ENCODE measurements at regions not wholly inside any gene's neighbourhood (a gene's known extent, or its start where the extent isn't known, plus 50 kb on each side); places are given as distances from the start of the nearest gene placed in this dataset.

GRCh38 chr5:57719216-57719615, 236.6 kb upstream of the ACTBL2 start:
- no peaks in the 10 kb centered on the region for H3K23me2 ChIP-seq (ENCODE audit: low read depth, low read length)
- H3K27me3 ChIP-seq (replicated peaks in 1 of 4; ENCODE audit: control insufficient read depth in 3 of 4, extremely low read depth in 1 of 4, insufficient read depth in 3 of 4, low read length in 3 of 4): no peaks in the 10 kb centered on the region
- TF ChIP-seq SRF (IDR thresholded peaks at IDR 0.05; ENCODE audit: low read depth, low read length) (no peak), TAF7 (optimal IDR thresholded peaks at IDR 0.05; ENCODE audit: borderline replicate concordance, low read depth, low read length) (no peak), TEAD4 (IDR thresholded peaks at IDR 0.05; ENCODE audit: low read depth, low read length) (no peak), BCL11A (IDR thresholded peaks at IDR 0.05; ENCODE audit: low read depth in 2 of 2, low read length in 2 of 2) (no peak), HDAC2 (IDR thresholded peaks at IDR 0.05; ENCODE audit: borderline replicate concordance in 1 of 2, low read depth in 2 of 2, low read length in 2 of 2) (no peak), RXRA (IDR thresholded peaks at IDR 0.05; ENCODE audit: insufficient read depth, low read depth, low read length) (no peak), RNF2 (IDR thresholded peaks at IDR 0.05; ENCODE audit: borderline replicate concordance, low read depth, low read length, missing control alignments, poor library complexity, severe bottlenecking) (no peak), CEBPB (IDR thresholded peaks at IDR 0.05; ENCODE audit: low read depth, low read length) (no peak), POU5F1 (IDR thresholded peaks at IDR 0.05; ENCODE audit: low read depth, low read length) (no peak), SP2 (IDR thresholded peaks at IDR 0.05; ENCODE audit: low read length) (no peak), KDM4A (IDR thresholded peaks at IDR 0.05; ENCODE audit: low read depth, low read length, severe bottlenecking) (no peak)
- FAIRE-seq (no peak), DNase-seq (ENCODE audit: low read depth in 1 of 2, low spot score in 2 of 2) (no peak)
- H3K9me3 ChIP-seq (ENCODE audit: insufficient read depth in 2 of 2, low read depth in 1 of 2, low read length in 1 of 2): no peaks in the 10 kb centered on the region
- H3K18ac ChIP-seq (ENCODE audit: extremely low read depth, low read length): no peak overlapping the region
- no peak overlapping the region for H2BK20ac ChIP-seq (ENCODE audit: low read length)
- no peak overlapping the region for H3K4ac ChIP-seq (replicated peaks; ENCODE audit: insufficient read length, low read depth, low read length)
- no peak overlapping the region for H3K27ac ChIP-seq (ENCODE audit: low read depth, low read length)
- H4K91ac ChIP-seq (replicated peaks; ENCODE audit: insufficient read length, low read length): no peak overlapping the region
- no peaks in the 10 kb centered on the region for H3K4me1 ChIP-seq (replicated peaks in 1 of 4; ENCODE audit: control insufficient read depth in 3 of 4, insufficient read depth in 4 of 4, low read length in 3 of 4)
- no peak overlapping the region for H3K56ac ChIP-seq (replicated peaks; ENCODE audit: insufficient read length, low read depth, low read length)
- no peak overlapping the region for H2AFZ ChIP-seq (ENCODE audit: low read length)
- no peaks in the 10 kb centered on the region for H3K36me3 ChIP-seq (ENCODE audit: control insufficient read depth in 2 of 4, insufficient read depth in 4 of 4, low read length in 3 of 4)
- H3K79me1 ChIP-seq (ENCODE audit: low read depth, low read length): no peaks in the 10 kb centered on the region
- ChIA-PET POLR2A (ENCODE audit: partially characterized antibody) (no interaction called here), CTCF (ENCODE audit: partially characterized antibody) (no interaction called here)
- H3K4me2 ChIP-seq (ENCODE audit: insufficient read depth in 1 of 2, low read depth in 2 of 2, low read length in 2 of 2): no peak overlapping the region
- no peak overlapping the region for H2BK15ac ChIP-seq (ENCODE audit: low read length)
- no peak overlapping the region for H2BK120ac ChIP-seq (replicated peaks; ENCODE audit: low read depth, low read length)
- 87% methylated on average over 1 of the region's 1 CpG; no CpG with 5 or more reads in 1 of the 2 experiments for WGBS, 2 experiments (ENCODE audit: extremely low coverage in 1 of 2, insufficient coverage in 1 of 2, insufficient read length in 1 of 2, insufficient replicate concordance in 2 of 2, low coverage in 1 of 2, low lambda C conversion rate in 2 of 2, missing lambda C conversion rate in 1 of 2)
- no peak overlapping the region for H3K9ac ChIP-seq (replicated peaks in 1 of 4; ENCODE audit: extremely low read depth in 1 of 4, low read depth in 3 of 4, low read length in 3 of 4)
- H3K14ac ChIP-seq (ENCODE audit: insufficient read length): no peak overlapping the region
- H4K5ac ChIP-seq (ENCODE audit: insufficient read length, low read depth, low read length): no peak overlapping the region
- no peak overlapping the region for H2AK5ac ChIP-seq (ENCODE audit: low read depth, low read length)
- H3K79me2 ChIP-seq (ENCODE audit: control insufficient read depth in 1 of 2, insufficient read depth in 2 of 2, low read length in 2 of 2): no peaks in the 10 kb centered on the region
- H4K8ac ChIP-seq (ENCODE audit: extremely low read depth, insufficient read depth, low read length): no peak overlapping the region
- no peak overlapping the region for H3K4me3 ChIP-seq (ENCODE audit: extremely low read depth in 1 of 4, insufficient read depth in 2 of 4, low read depth in 3 of 4, low read length in 4 of 4)
- no peak overlapping the region for H2BK5ac ChIP-seq (ENCODE audit: low read depth, low read length)
- no peak overlapping the region for H3K23ac ChIP-seq (ENCODE audit: insufficient read length)
- H2BK12ac ChIP-seq (ENCODE audit: low read depth, low read length): no peak overlapping the region
- no peaks in the 10 kb centered on the region for H4K20me1 ChIP-seq (replicated peaks in 1 of 2; ENCODE audit: control insufficient read depth in 1 of 2, insufficient read depth in 2 of 2, low read length in 2 of 2)

All from H1 (cell line).